ENCODE measurements at regions not wholly inside any gene's neighbourhood (a gene's known extent, or its start where the extent isn't known, plus 50 kb on each side); places are given as distances from the start of the nearest gene placed in this dataset.

DNA sequence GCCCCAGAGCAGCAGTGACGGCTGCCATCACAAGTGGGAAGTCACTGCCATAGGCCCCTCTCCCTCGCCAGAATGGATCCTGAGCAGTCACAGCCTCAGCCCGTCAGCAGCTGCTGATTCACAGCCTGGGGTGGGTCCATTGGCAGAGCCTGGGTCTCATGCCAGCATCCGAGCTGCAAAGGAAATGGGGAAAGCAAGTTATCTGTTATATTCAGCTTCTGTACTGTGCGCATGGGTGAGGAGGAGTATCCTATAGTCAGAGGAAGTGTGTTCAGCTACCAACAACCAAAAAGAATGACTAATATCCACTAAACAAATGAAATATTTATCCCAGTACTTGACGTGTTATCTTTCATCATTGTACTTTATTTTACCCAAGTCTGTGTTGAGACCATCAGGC is 119.7 kb downstream of the RCN1 start:
- DNase-seq = no peak

DNA sequence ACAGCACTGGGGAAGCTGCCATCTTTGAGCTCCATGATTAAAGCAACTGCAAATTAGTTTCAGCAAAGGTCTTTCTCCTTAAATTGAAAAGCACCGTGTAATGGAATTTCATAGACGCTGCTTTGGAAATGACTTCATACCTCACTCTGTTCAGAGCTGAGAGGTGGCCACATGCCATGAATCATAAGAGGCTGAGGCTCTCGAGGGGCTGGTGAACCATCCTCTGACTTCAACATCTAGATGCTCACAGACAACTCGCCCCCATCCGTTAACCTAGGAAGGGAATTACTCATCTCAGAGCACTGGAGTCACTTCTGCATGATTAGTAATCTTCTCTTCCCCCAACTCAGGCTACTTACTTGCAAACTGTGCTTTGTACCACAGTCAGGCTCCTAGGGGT is 122.3 kb downstream of the RCN1 start:
- DNase-seq = no peak

DNA sequence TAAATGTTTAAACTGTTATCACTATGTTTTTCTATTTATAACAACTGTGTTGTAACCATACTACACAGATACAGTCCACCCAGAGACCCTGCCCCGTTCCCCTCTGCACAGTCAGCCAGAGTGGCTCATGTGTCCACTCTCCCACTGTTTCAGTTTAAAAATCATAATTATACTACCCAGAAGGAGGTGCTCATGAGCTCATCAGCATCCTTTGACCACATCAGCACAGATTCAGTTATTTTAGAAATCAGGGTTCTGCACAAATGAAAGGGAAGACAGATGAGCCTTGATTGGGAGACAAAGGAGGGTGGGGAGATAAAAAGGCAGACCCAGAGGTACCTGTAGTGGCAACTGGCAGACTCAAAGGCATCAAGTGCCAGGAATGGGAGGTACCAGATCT is 124.3 kb downstream of the RCN1 start:
- DNase-seq = no peak

DNA sequence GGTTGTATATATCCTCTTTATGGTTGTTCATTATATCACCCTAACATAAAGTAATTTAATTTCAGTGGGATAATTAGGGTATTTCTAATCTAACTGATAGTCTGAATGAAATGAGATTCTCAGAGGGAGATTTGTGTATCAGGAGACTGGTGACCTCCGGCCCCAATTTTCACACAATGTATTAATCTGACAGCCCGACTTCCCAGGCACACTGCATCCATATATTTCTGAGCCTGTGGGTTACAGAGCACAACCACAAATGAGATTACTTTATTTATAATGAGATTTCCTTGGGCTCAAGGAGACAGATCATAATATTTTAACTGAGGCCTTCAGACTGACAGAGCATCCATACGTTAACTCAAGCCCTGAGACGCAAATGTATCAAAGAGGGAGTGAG is 125.9 kb downstream of the RCN1 start:
- DNase-seq = no peak

DNA sequence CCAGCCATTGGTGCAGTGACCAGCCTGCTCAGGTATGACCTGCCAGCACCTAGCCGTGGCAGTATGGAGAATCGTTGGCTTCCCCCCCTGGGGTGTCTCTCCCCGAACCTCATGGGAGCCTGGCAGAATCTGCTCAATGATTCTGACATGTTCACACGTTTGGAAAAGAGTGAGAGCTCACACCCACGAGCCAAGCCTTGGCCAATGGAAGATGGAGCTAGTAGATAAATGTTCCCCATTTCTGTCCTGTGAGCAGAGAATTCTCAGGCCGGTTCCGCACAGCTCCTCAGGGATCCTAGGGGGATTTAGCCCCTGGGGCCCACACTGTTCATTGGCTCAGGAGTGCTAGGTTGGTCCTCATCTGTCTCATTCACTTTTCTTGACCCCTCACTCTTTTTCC is 128.4 kb downstream of the RCN1 start:
- no peak for DNase-seq

DNA sequence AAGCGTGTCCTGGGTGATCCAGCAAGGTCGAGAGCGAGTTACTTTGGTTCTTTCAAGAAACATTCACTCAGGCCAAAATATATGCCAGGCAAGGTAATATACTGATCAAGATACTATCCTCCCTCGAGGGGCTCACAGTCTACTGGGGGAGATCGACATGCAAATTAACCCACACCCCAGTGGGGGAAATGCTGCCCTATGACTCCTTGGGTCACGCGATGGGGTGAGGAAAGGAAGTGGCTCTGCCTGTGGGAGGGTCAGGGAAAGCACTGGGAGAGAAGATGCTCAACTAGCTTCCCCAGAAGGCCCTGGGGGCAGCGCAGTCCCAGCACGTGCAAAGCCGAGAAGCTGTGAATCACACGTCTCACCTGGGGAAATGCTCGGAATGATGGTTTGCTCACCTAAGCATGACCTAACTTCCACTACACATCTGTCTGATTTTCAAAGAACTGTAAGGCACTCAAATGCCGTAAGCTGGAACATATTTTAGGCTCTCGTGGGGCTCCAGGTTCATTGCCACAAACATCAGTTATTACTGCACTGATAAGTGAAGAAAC is 130.7 kb downstream of the RCN1 start:
- DNase-seq = no peak

DNA sequence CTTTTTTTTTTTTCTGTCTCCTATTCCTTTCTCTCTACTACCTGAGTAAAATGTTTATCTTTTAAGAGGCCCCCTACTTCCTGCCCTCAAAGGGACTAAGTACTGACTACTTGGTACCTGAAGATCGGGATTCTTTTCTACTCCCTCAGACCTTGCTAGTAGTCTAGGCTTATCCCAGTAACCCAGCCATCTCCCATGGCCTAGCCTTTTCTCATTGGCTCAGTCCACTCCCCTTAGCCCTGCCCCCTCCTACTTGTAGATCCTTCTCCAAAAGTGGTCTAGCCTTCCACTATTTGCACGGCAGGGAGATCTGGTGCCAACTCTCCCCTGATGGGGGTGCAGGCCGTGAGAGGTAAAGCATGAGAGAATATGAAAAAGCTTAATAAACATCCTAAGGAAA is 133.7 kb downstream of the RCN1 start:
- DNase-seq = no peak

DNA sequence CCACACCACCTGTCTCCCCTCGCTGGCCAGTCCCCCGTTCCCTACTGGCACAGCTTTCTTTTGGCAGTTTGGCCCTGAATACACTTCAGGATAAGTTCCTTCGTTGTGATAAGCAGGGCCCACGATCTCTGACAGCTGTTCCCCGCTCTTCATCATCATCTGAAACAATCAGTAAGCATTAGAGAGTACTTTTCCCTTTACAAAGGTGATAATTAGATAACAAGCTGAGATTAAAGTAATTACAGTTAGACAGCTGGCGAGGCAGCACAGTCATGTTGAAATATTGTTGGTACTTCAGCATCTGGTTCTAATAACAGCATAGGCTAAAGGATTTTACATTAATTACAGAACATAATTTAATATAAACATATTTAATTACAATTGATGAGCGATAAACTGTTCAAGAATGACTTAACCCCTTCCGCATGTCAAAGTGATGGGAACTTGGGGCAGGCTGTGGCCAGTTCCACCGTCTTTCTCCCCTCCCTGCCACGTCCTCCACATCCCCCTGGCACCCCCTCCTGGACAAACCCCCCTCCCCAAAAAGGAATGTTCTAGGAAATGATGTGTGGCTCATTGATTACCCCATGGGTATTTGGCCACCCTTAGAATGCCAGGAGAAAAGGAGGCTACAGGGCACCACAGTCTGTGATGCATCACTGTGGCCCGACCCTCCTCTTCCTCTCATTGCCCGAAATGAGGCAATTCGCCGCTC is 134.9 kb downstream of the RCN1 start:
- DNase-seq = no peak

DNA sequence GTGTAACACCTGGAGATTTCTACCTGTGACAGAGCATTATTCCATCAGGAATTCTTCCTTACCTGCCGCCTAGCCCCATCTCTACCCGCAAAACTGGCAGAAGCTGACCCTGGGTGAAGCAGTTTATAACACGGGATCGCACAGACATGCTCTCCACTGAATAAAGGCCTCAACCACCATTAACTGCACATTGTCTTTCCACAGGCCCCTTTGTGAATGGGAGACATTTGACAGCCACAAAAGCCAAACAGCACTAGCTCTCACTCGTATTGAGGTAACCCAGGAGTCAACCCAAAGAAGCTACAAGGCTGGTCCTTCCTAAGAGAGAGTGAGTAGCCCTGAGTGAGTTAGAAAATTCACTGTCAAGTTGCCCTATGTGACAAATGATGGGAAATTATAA is 135.6 kb downstream of the RCN1 start:
- DNase-seq = no peak

DNA sequence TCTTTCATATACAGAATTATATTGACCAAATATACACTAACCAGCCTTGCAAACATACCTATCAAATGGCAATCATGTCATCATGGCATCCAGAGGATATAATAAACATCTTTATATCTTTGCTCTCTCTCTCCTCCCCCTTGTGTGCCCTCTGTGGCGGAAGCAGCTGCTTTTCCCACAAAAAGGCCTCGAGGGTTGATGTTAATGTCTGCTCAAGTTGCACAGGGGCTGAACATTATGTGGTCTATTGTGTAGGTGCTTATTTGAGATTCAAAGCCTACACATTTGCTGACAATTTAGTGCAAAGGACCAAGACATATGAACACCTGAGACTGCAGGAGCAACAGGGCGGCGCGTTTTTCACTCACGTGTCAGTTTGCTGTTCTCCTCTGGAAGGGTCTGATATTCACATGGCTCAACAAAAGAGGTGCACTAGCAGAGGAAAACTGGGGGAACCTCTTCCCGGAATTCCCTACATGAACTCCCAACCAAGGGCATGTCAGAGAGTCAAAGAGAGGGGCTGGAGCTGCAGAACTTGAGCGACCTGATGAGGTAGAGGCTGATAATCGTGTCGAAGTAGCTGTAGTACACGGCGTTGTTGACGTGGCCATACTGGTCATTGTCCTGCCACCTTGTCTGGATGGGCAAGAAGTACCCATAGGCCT is 138.8 kb downstream of the RCN1 start:
- no peak for DNase-seq

DNA sequence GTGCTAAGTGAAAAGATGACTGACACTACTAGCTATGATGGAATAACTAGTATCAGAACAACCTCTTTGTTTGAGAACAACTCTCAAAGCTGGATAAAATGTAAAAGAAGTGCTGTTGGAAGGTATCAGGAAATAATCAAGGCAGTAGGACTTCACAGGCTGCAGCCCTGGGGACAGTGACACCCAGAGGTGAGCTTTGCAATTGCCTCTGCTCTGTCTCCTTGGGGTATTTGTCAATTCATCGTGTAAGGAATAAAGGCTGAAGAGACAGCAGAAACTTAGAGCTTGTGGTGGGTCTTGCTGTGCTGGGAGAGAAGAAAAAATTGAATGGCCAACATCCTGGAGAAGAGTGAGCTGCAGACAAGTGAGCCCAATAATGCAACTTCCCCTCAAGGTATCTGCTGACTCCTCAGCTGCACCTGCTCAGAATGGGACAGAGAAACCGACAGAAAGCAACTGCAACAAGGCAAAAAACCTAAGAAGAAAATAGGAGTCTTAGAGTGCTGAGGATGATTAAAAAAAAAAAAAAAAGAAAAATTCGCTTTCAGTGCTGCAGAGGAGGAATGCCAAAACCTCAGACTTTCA is 141.1 kb downstream of the RCN1 start:
- DNase-seq = no peak

DNA sequence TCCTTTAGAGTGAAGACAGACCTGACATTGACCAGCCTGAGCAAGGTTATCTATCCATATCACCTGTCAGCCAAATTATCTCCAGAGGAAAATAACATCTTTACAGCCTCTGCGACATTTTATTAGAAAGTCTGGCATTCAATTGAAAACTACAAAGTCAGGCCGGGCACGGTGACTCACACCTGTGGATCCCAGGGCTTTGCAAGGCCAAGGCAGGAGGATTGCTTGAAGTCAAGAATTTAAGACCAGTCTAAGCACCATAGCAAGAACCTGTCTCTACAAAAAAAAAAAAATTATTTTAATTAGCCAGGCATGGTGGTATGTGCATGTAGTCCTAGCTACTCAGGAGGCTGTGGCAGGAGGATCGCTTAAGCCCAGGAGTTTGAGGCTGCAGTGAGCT is 141.6 kb downstream of the RCN1 start:
- DNase-seq = no peak

DNA sequence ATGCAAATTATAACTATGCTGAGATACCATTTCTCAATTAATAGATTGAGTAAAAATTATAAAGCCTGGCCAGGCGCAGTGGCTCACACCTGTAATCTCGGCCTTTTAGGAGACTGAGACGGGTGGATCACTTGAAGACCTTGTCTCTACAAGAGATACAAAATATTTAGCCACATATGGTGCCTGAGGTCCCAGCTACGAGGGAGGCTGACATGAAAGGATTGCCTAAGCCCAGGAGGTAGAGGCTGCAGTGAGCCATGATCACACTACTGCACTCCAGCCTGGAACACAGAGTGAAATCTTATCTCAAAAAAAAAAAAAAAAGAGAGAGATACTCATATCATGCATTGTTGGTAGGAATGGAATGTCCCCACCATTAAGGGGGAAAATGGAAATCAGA is 142.4 kb downstream of the RCN1 start:
- no peak for DNase-seq

DNA sequence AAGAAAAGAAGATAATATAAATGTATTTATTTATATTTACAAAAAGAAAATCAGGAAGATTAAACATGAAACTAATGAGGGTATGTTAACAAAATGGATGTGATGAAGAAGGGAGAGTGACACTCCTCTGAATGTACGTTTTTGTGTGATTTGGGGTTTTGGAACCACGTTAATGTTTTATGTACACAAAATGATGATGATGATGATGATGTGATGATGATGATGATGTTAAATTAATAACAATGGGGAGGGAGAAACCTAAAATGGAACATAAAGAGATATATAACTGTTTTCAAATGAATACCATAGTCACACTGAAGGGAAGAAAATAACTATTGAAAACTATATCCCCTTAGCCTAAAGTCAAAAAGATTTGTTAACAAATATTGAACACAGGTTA is 143.1 kb downstream of the RCN1 start:
- DNase-seq = no peak

DNA sequence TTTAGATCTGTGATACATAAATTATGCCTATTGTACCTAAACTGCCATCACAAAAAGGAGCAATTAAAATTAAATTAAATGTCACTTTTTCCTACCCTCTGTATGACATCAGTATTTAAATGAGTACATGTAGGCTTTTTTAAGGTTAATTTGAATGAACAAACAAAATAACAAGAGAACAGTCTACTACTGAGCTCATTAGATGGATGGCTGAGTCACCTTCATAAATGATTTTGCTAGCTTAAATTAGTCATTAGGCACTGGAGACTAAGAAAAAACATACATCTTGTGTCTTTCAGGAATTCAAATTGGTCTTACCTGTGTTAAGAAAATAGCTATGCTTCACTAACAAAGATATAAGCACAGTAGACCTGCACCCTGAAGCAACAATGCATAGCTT is 153.6 kb downstream of the RCN1 start:
- no peak for DNase-seq

DNA sequence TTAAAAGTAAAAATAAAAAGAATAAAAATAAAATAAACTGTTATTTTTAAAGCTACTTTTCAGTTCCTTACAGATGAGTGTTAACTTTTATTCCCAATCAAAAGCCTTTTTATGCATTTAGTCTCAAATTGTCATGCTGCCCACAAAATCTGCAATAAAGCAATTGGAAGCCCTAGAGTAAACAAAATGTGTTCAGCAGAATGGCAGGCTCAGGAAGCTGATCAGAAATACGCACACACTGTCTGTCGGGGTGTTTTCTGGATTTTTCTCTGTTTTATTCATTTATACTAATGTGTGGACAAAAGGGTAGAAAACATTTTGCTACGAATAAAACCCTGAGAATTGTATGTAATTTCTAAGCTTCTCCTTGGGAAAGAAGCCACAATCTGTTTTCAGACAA is 162.8 kb downstream of the RCN1 start:
- DNase-seq = no peak

DNA sequence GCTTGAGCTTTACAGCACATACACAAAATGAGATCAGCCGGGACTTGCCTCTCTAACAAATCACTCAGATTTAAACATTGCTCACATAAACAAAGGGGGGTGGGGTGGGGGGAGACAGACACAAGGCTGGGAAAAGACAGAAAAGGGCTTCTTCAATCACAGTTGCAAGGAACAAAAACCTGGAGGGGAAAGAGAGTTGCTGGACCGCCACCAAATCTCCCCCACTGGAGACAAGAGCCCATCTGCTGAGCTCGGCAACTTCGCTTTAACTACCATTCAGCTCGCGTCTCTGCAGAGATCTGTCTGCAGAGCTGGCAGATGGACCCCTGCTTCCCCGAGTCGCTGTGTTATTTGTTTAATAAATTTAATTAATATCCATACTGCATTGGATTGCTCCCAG is 165.0 kb downstream of the RCN1 start:
- DNase-seq = no peak

DNA sequence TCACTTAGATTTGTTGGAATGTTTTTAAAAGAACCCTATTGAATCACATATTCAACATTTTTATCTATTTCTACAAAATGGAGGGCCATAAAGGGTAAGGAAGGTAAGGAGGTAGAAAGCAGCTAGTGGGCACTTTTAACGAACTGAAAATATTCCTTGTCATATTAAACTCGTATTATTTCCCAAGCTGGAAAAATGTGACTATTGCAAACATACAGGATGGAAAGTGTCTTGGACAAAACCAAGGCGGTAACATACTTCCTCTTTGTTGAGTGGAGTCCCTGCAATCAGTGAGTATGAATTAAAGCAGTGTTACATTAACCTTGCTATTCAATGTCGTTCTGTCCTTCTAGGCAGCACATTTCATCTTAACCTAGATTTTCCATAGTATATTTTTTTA is 165.6 kb downstream of the RCN1 start:
- no peak for DNase-seq

DNA sequence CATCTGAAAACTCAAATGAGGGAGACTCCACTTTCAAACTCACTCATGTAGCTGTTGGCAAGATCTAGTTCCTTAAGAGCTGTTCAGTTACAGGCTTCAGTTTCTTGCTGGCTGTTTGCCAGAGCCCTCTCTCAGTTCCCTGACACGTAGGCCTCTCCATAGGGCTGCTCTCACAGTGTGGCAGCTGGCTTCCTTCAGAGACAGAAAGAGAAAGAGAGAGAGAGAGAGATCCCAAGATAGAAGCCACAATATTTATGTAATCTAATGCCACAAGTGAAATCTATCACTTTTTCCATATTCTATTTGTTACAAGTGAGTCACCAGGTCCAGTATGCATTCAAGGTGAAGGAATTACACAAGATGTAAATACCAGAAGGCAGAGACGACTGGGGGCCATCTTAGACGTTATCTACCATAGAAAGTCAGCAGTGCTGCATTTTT is 168.8 kb downstream of the RCN1 start:
- no peak for DNase-seq

DNA sequence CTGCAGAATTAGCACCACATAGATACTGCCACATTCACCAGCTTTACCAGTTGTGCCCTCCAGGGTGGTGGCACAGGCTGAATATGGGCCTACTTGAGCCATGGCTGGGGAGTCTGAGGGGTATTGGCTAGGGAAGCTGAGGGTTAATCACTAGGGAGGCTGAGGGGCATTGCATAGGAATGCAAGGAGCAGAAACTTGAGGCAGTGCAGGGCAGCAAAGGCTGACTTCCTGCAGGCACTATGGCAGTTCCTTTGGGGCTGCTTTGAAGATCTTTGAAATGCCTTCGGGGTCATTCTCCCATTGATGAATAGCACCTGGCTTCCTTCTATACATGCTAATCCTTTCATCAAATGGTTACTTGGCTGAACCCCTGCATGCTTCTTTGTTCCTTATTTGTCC is 171.5 kb downstream of the RCN1 start:
- no peak for DNase-seq

DNA sequence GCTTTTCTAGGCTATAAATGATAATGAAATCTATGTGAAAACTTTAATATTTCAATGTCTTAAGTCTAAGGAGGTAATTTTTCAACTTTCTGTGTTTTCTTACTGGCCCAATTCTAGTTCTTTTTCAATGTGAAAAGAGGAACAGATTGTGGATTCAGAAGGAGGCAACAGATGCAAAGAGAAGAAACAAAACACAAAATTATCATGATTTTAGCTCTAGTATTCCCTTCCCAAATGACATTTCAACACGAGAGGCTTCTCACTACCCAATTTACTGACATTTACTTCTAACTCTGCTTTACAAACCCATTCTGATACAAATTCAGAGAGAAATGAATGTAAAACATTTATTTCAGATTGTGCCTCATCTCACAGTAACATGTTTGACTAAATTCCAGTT is 169.4 kb downstream of the WT1 start:
- DNase-seq = no peak

DNA sequence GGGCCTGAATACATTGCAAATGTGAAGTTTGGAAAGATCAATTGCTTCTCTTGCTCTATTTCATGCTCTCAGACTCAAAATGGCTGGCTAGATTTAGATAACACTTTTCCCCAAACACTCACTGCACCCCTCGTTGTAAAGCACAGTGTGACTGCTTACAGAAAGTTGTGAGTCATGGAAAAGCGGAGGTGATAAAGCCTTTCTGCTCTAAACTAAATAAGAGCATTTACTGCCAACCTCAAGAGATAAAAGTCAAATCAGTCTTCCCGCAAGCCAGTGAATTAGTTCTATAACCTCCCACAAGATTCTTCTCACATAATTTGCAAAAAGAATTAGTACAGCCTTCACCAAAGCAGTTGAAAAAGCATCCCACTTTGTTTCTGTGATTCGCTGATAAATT is 168.7 kb downstream of the WT1 start:
- DNase-seq = no peak

DNA sequence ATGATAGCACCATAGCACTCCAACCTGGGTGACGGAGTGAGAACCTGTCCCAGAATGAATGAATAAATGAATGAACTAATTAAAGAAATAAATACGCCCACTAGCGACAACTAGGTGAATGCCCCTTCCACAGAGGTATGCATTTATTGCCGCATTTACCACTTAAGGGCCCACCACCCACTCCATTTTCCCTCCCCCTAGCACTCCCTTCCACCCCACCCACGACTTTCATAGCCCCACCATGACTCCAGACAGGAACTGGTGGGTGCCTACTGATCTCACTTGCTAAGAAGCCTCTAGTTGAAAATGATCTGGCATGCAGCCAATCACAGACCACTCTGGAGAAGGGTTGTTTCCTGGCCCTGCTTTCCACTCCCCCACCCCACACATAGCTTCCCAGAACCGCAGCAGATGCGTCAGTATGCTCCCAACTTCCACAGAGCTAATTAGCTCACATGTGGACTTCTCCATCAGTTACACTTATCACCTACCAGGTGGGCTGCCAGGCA is 167.6 kb downstream of the WT1 start:
- no peak for DNase-seq

DNA sequence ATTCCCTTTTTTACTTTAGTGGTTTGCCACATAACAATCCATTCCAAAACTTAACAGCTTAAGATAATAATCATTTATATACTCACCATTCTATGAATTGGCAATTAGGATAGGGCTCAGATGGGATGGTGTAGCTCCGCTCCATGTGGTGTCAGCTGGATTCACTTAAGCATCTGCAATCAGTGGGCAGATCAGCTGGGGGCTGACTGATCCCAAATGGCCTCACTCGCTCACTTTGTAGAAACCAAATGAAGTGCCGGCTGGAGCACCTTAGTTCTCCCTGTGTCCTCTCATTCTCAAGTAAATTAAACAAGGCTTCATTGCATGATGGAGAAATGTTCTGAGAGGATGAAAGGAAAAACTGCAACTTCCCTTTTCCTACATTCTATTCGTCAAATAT is 161.4 kb downstream of the WT1 start:
- DNase-seq = no peak

Measured in NCI-H1048 (cell line).